GM12865 (cell line): ENCODE measurements at regions not wholly inside any gene's neighbourhood (a gene's known extent, or its start where the extent isn't known, plus 50 kb on each side); places are given as distances from the start of the nearest gene placed in this dataset.

Experiments
- DNase-seq: peaks from one replicate; pipeline ENCODE4 v3.0.0; 2010; ENCODE audit warnings: low read depth
- H3K4me3 ChIP-seq: 2 replicates; pipeline ENCODE4 v1.5.1; 2011; ENCODE audit warnings: mild to moderate bottlenecking, low read depth, low read length, control low read depth
- TF ChIP-seq, protein P1 (sequence below): IDR thresholded peaks from 2 replicates; pipeline ENCODE4 v1.5.1; 2011; ENCODE audit warnings: low read length, control low read depth, low read depth, inconsistent platforms; ENCODE audit not compliant: insufficient read depth; ENCODE audit errors: missing control alignments

DNA sequence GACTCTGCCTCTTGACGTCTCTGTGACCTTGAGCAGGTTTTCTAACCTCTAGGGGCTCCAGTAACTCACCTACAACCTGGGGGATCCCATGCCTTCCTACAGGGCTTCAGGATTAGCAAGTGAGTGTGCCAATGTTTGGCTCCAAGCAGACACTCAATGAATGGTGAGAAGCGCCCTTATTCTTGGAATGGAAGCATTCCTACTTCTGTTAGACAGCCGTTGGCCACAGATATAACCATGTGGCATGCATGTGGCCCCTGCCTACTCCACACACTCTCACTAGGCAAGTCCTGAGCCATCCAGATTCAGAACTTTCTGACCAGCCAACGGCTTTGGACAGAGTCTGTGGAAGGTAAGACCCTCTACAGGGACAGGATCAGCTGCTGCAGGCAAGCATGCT is 108.9 kb upstream of the LYZL2 start:
- peak; percentile 34 for DNase-seq
- H3K4me3 ChIP-seq: no peak overlapping the region
- TF ChIP-seq, protein P1, sequence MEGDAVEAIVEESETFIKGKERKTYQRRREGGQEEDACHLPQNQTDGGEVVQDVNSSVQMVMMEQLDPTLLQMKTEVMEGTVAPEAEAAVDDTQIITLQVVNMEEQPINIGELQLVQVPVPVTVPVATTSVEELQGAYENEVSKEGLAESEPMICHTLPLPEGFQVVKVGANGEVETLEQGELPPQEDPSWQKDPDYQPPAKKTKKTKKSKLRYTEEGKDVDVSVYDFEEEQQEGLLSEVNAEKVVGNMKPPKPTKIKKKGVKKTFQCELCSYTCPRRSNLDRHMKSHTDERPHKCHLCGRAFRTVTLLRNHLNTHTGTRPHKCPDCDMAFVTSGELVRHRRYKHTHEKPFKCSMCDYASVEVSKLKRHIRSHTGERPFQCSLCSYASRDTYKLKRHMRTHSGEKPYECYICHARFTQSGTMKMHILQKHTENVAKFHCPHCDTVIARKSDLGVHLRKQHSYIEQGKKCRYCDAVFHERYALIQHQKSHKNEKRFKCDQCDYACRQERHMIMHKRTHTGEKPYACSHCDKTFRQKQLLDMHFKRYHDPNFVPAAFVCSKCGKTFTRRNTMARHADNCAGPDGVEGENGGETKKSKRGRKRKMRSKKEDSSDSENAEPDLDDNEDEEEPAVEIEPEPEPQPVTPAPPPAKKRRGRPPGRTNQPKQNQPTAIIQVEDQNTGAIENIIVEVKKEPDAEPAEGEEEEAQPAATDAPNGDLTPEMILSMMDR: no peak

DNA sequence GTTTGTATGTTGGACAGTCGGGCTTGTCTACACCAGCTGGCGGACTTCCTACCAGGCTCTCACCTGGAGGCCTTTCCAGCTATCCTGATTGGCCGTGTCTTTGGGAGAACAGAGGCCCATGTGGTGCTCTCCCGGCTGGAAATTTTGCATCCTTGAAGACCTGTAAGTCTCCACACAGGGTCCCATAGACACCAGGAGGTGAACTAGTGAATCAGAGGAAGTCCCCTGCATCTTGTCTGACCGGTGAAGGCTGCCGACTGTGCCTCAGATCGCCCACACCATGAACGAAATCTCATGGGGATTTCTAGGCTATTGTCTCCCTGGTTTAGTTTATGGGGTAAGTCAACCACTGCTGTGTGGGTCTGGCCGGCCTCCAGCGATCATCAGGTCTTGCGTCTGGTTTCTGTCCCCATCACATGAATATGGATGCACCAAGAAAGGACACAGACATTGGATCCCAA is 108.4 kb upstream of the LYZL2 start:
- no peak overlapping the region for H3K4me3 ChIP-seq
- TF ChIP-seq, protein P1: no peak
- peak; percentile 90 for DNase-seq

DNA sequence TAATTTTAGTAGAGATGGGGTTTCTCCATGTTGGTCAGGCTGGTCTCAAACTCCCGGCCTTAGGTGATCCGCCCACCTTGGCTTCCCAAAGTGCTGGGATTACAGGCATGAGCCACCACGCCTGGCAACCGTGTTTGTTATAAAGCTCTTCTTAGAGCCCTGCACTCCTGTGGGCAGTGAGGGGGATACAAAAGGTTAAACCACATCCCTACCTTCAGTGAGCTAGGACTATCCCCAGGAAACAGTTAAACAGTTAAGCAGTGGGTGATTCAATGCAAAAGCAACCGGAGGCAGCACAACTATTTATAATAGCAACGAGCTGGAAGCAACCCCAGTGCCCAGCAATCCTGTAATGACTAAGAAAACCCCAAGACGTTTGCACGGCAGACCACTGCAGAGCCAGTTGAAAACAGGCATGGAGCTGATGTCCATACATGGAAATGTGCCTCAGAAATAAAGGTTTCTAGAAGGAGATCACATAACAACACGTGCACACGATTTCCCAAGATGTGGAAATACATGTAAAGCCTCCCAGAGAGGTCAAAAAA is 107.2 kb upstream of the LYZL2 start:
- H3K4me3 ChIP-seq: no peak overlapping the region
- peak; percentile 95 for DNase-seq
- TF ChIP-seq, protein P1: no peak

GRCh38 chr10:30734901-30735300 is 105.3 kb upstream of the LYZL2 start:
- DNase-seq: no peak
- TF ChIP-seq, protein P1: no peak
- no peak overlapping the region for H3K4me3 ChIP-seq

DNA sequence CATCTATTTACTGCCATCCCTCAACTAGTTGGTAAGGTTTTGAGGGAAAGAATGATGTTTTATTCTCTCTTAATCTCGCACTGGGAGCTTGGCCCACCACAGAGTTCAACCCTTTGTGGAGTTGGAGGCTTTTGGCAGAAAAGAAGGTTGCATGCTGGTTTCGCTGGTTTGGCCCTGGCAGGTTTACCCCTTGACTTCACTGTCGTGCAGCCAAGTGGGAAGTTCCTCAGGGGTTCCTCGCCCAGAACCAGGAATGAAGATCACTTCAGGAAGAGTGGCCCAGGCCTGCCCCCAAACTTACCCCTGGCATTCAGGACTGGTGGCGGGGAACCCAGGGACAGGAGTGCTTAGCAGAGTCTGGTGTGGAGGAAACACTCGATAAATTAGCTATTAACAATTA is 103.1 kb upstream of the LYZL2 start:
- TF ChIP-seq, protein P1: no peak
- H3K4me3 ChIP-seq: no peak overlapping the region
- DNase-seq: no peak

DNA sequence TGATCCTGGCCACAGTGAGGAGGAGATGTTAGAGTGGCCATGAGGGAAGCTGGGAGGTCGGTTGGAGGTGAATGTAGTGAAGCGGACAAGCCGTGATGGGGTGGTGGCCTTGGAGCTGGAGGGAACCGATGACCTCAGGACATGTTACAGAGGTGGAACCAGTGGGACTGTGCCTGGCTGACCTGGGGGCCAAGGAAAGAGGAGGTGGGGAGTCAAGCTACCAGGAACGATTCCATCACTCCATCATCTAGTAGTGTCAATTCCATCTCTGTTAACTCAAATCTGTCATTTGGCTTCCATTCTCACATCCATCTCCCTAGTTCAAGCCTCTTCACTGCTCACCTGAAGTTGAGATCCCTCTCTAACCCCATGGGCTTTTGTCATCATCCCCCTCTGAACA is 102.4 kb upstream of the LYZL2 start:
- DNase-seq: no peak
- TF ChIP-seq, protein P1: no peak

DNA sequence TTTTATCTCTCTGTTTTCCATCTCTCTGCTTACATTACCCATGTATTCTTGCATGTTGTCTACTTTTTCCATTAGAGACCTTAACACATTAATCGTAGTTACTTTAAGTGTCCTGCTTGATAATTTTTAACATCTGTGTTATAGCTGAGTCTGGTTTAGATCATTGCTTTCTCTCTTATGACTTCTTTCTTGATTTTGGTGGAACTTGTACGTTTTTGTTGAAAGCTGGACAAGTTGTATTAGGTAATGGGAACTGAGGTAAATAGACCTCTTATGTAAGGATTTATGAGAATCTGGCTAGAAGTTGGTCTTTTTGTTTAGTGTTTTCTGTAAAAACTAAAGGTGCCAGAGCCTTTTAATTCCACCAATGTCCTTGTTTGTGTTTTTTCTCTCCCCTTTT is 100.8 kb upstream of the LYZL2 start:
- H3K4me3 ChIP-seq: no peak overlapping the region
- TF ChIP-seq, protein P1: no peak
- no peak for DNase-seq

More for the DNA sequence above, 102.4 kb upstream of the LYZL2 start:
- H3K4me3 ChIP-seq: no peak overlapping the region
